Duodenal mucosa (tissue), 2 donors: ENCODE measurements at regions not wholly inside any gene's neighbourhood (a gene's known extent, or its start where the extent isn't known, plus 50 kb on each side); places are given as distances from the start of the nearest gene placed in this dataset.
"Not testable (repeated sequence)": the region's sequence is repeated elsewhere in the genome, so short reads cannot be mapped to it uniquely, and the experiment has no call there.

Experiments
- H3K27ac ChIP-seq: one replicate; pipeline ENCODE4 v1.7.0; 2013; ENCODE audit warnings: low read depth, low read length
- H3K27me3 ChIP-seq, 2 donors: one replicate each; pipeline ENCODE4 v1.7.0; 2013; ENCODE audit warnings: low read length in 2 of 2, control low read depth in 1 of 2; ENCODE audit not compliant: insufficient read depth in 2 of 2, control insufficient read depth in 1 of 2
- H3K36me3 ChIP-seq, 2 donors: one replicate each; pipeline ENCODE4 v1.7.0; 2013; ENCODE audit warnings: low read length in 2 of 2, control low read depth in 1 of 2; ENCODE audit not compliant: insufficient read depth in 2 of 2, control insufficient read depth in 1 of 2
- H3K4me1 ChIP-seq, 2 donors: one replicate each; pipeline ENCODE4 v1.7.0; 2013; ENCODE audit warnings: low read length in 2 of 2, control low read depth in 1 of 2; ENCODE audit not compliant: insufficient read depth in 2 of 2, control insufficient read depth in 1 of 2
- H3K4me3 ChIP-seq, 2 donors: one replicate each; pipeline ENCODE4 v1.7.0; 2013; ENCODE audit warnings: low read length in 2 of 2, low read depth in 1 of 2
- H3K9ac ChIP-seq, 2 donors: one replicate each; pipeline ENCODE4 v1.7.0; 2013; ENCODE audit warnings: low read length in 2 of 2, low read depth in 1 of 2
- H3K9me3 ChIP-seq, 2 donors: one replicate each; pipeline ENCODE4 v1.7.0; 2013; ENCODE audit warnings: low read length in 2 of 2, control low read depth in 1 of 2; ENCODE audit not compliant: control insufficient read depth in 1 of 2

DNA sequence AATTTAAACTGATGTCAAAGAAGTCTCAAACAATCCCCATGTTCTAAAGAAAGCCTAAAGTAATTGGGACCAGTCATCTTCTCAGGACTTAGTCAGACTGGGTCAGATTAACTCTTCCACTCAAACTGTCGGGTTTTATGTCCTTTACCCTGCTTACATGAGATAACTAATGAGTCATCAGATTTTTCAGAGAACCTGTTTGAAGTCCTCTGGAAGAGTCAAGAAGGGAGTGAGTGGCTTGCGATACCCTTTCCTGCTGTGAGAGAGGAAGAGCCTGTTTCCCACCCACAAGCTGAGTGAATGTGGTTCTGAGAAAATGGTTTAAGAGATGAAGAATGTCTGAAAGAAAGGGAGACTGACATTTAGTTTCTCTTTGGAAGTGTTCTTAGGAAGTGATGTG is 1866.7 kb upstream of the C9orf72 start:
- Histone ChIP-seq H3K27ac (no peak overlapping the region), H3K9ac (no peak overlapping the region), H3K36me3 (no peaks in the 10 kb centered on the region), H3K27me3 (no peaks in the 10 kb centered on the region), H3K4me1 (no peaks in the 10 kb centered on the region), H3K4me3 (no peak overlapping the region), H3K9me3 (peaks cover 0 to 2% of the 10 kb centered on the region in 2 donors)

DNA sequence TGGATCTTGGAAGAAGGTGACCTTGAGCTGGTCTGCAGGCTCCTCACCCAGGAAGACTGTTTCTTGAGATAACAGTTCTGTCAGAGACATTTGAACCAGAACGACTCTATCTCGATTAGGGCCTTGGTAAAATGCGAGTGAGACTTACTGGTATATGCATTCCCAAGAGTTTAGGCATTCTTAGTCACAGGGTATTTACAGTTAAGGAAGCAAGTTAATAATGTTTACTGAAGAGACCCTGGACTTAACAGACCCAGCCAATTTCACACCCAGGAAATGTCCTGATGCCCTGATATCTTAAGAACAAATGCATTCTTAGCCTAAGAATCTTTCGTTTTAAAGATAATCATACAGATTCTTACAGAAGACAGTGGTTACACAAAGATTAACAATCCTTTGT is 1867.2 kb upstream of the C9orf72 start:
- H3K4me3 ChIP-seq, result no peak overlapping the region
- H3K36me3 ChIP-seq, result no peaks in the 10 kb centered on the region
- H3K27me3 ChIP-seq, result no peaks in the 10 kb centered on the region
- H3K9ac ChIP-seq, result no peak overlapping the region
- no peak overlapping the region for H3K27ac ChIP-seq
- H3K4me1 ChIP-seq, result no peaks in the 10 kb centered on the region
- H3K9me3 ChIP-seq, result peaks cover 0 to 2% of the 10 kb centered on the region in 2 donors

DNA sequence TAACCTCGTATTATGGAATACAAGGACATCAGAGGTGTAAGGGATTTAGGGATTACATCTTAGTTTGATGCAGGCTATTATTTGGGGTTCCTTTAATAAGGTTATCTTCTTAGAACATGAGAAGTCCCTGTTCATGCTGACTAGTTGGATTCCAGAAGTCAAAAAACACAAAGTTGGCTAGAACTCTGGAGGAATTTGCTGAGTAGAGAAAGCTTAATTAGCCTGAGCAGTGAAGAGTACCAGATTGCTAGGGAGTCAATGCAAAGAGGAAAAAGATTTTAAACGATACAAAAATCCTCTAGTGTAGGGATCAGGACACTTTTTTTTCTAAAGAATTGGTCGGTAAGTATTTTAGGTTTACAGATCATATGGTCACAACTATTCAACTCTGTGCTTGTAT is 1872.5 kb upstream of the C9orf72 start:
- peaks cover 0 to 4% of the 10 kb centered on the region in 2 donors for H3K9me3 ChIP-seq
- no peak overlapping the region for H3K4me3 ChIP-seq
- H3K4me1 ChIP-seq, result no peaks in the 10 kb centered on the region
- H3K9ac ChIP-seq, result no peak overlapping the region
- H3K36me3 ChIP-seq, result no peaks in the 10 kb centered on the region
- H3K27ac ChIP-seq, result no peak overlapping the region
- H3K27me3 ChIP-seq, result no peaks in the 10 kb centered on the region

DNA sequence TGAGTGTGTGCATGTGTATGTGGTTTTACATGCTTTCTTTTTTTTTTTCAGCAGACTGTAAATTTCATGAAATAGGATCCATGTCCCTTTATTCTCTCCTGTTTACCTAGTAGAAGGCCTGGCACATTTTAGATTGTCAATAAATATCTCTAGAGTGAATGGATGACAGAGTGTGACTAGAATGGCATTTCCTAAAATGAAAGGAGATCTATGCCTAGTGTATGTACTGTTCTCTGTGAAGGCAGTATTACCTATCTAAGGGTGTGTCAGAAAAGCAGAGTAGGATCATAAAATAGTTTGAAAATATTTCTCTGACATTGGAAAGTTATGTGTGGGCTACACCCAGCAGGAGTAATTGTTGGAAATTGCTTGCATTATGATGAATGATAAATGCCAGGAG is 1876.0 kb upstream of the C9orf72 start:
- no peaks in the 10 kb centered on the region for H3K27me3 ChIP-seq
- no peak overlapping the region for H3K9ac ChIP-seq
- H3K4me1 ChIP-seq, result no peaks in the 10 kb centered on the region
- no peak overlapping the region for H3K4me3 ChIP-seq
- peaks cover 0 to 4% of the 10 kb centered on the region in 2 donors for H3K9me3 ChIP-seq
- H3K36me3 ChIP-seq, result no peaks in the 10 kb centered on the region
- no peak overlapping the region for H3K27ac ChIP-seq

DNA sequence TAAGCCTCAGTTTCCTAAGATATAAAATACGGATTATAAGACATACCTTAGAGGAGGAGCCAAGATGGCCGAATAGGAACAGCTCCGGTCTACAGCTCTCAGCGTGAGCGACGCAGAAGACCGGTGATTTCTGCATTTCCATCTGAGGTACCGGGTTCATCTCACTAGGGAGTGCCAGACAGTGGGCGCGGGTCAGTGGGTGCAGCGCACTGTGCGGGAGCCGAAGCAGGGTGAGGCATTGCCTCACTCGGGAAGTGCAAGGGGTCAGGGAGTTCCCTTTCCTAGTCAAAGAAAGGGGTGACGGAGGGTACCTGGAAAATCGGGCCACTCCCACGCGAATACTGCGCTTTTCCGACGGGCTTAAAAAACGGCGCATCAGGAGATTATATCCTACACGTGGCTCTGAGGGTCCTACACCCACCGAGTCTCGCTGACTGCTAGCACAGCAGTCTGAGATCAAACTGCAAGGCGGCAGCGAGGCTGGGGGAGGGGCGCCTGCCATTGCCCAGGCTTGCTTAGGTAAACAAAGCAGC is 1877.1 kb upstream of the C9orf72 start:
- H3K9ac ChIP-seq, H3K4me3 ChIP-seq, H3K9me3 ChIP-seq, H3K4me1 ChIP-seq, H3K27me3 ChIP-seq, H3K36me3 ChIP-seq, H3K27ac ChIP-seq: not testable (repeated sequence)

DNA sequence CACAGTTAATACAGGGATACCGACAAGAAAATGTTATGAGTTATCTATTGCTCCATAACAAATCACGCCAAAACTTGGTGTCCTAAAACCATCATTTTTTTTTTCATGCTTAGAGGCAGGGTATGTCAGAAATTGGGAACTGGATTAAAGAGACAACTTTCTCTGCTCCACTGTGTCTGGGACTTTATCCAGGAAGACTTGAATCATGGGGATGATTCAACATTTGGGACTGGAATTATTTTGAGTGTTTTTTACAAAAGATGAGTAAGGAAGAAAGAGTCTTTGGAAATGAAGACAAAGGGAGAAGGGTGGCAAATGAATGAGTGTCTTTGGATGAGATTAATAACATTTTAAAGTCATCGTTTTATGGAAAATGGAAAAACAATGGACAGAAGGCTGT is 1883.7 kb upstream of the C9orf72 start:
- no peaks in the 10 kb centered on the region for H3K36me3 ChIP-seq
- no peak overlapping the region for H3K9ac ChIP-seq
- peaks cover 0 to 4% of the 10 kb centered on the region in 2 donors for H3K9me3 ChIP-seq

DNA sequence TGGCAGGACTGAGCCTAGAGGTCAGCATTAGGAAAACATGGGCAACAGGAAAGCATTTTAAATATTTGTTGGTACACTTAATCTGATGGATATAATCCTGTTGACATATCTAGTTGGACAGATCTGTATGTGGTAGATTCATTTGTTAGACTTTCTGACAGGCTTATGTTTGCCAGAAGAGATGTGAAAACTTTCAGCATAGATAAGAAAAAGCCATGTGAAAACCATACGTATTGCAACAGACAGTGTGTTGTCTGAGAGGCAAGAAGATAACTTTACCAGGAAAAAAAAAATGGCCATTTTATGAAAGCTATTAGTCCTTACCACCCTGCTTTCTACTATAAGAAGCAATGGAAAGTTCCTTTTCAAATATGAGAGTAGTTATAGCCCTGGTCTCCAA is 1902.2 kb upstream of the C9orf72 start:
- no peak overlapping the region for H3K27ac ChIP-seq
- no peak overlapping the region for H3K9ac ChIP-seq
- no peaks in the 10 kb centered on the region for H3K36me3 ChIP-seq
- no peaks in the 10 kb centered on the region for H3K4me1 ChIP-seq
- no peaks in the 10 kb centered on the region for H3K27me3 ChIP-seq
- peaks cover 5 to 7% of the 10 kb centered on the region in 2 donors for H3K9me3 ChIP-seq
- H3K4me3 ChIP-seq, result no peak overlapping the region

More for the DNA sequence above, 1883.7 kb upstream of the C9orf72 start:
- no peak overlapping the region for H3K4me3 ChIP-seq
- no peaks in the 10 kb centered on the region for H3K27me3 ChIP-seq
- H3K4me1 ChIP-seq, result no peaks in the 10 kb centered on the region
- no peak overlapping the region for H3K27ac ChIP-seq

DNA sequence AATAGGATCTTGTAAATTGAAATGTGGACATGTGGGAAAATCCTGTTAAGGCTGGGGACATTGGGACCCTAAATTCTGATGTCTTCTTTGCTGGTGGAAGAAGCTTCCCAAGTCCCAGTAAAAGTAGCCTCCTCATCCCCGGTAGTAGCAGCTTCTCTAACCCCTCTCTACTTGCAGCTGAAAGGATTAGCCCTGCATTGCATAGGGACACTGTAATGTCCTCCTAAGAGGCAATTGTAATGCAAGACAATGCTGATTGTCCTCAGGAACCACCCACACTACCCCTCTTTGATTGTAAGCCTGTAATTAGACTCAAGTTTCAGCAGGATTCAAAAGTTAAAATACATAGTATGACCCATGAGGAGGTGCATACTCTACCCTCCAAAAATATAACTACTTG is 1938.4 kb upstream of the C9orf72 start:
- Histone ChIP-seq H3K4me3 (no peak overlapping the region), H3K27ac (no peak overlapping the region), H3K9me3 (peaks cover 0 to 4% of the 10 kb centered on the region in 2 donors), H3K4me1 (no peaks in the 10 kb centered on the region), H3K9ac (no peak overlapping the region), H3K27me3 (no peaks in the 10 kb centered on the region), H3K36me3 (no peaks in the 10 kb centered on the region)

DNA sequence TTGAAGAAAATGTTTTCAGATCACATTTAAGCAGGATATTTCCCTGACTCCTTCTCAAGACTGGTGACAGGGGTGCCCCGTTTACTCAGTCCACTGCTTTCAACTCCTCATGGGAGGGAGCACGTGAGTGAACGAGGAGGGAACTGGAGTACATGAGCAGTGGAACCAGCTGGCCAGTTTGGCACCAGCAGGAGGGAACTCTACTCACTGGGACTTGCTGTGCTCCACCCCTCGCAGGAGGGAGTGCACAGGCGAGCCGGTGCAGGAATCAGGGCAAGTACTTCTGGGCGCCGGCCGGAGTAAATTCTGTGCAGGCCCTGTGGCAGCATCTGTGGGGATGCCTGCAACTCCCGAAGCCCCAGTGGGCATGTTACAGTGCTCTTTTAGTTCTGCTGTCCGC is 1941.1 kb upstream of the C9orf72 start:
- H3K9me3 ChIP-seq, result peaks cover 0 to 4% of the 10 kb centered on the region in 2 donors
- H3K9ac ChIP-seq, result no peak overlapping the region
- no peak overlapping the region for H3K27ac ChIP-seq
- H3K36me3 ChIP-seq, result no peaks in the 10 kb centered on the region
- H3K27me3 ChIP-seq, result no peaks in the 10 kb centered on the region
- H3K4me1 ChIP-seq, result no peaks in the 10 kb centered on the region
- H3K4me3 ChIP-seq, result no peak overlapping the region

DNA sequence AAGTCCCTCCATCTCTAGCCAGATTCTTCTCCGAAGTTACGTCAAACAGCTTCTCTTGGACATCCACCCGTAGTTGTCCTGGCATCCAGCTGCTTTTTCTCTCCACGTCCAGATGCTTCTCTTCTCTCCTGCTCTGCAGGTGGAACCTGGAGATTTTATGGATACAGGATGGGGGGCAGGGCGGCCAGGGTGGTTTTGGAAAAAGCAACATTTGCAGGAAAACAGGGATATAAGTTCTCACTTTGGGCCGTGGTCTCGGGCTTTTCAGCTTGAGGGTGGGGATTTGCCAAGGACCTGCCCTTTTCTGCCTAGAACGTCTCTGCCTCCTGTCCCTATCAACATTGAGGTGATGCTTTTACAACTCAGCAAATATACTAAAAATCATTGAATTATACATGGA is 1941.6 kb upstream of the C9orf72 start:
- Histone ChIP-seq H3K27ac (no peak overlapping the region), H3K9ac (no peak overlapping the region), H3K36me3 (no peaks in the 10 kb centered on the region), H3K9me3 (peaks cover 0 to 4% of the 10 kb centered on the region in 2 donors), H3K27me3 (no peaks in the 10 kb centered on the region), H3K4me3 (no peak overlapping the region), H3K4me1 (no peaks in the 10 kb centered on the region)

DNA sequence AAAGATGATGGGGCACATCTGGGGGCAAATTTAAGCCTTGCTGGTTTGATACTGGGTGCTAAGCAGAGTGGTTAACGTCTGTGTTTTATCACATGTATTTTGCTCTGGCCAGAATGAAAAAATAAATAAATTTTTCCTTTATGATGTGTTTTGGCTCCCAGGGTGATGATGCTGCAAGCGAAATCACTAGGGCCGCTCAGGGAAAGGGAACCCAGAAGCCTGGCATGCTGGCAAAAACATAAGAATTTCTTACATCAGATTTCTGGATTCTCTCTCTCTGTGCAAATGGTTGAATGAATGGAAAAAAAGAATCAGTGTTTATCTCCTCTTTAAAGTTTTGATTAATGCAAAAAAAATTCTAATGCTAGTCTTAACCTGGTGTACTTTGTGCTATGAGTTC is 1975.2 kb upstream of the C9orf72 start:
- Histone ChIP-seq H3K9me3 (peaks cover 0 to 3% of the 10 kb centered on the region in 2 donors), H3K4me3 (no peak overlapping the region), H3K9ac (no peak overlapping the region), H3K4me1 (no peaks in the 10 kb centered on the region), H3K36me3 (no peaks in the 10 kb centered on the region), H3K27me3 (no peaks in the 10 kb centered on the region), H3K27ac (no peak overlapping the region)
